NB4 (cell line): ENCODE measurements at regions not wholly inside any gene's neighbourhood (a gene's known extent, or its start where the extent isn't known, plus 50 kb on each side); places are given as distances from the start of the nearest gene placed in this dataset.

Experiments used
- POLR2A ChIP-seq: IDR thresholded peaks from 2 replicates; pipeline ENCODE4 v1.6.1; 2011; ENCODE audit warnings: mild to moderate bottlenecking; ENCODE audit not compliant: insufficient read length; ENCODE audit errors: extremely low read depth
- TF ChIP-seq, protein P1 (sequence below): IDR thresholded peaks from one replicate; pipeline ENCODE4 v1.5.1; 2012; ENCODE audit warnings: low read depth, low read length

DNA sequence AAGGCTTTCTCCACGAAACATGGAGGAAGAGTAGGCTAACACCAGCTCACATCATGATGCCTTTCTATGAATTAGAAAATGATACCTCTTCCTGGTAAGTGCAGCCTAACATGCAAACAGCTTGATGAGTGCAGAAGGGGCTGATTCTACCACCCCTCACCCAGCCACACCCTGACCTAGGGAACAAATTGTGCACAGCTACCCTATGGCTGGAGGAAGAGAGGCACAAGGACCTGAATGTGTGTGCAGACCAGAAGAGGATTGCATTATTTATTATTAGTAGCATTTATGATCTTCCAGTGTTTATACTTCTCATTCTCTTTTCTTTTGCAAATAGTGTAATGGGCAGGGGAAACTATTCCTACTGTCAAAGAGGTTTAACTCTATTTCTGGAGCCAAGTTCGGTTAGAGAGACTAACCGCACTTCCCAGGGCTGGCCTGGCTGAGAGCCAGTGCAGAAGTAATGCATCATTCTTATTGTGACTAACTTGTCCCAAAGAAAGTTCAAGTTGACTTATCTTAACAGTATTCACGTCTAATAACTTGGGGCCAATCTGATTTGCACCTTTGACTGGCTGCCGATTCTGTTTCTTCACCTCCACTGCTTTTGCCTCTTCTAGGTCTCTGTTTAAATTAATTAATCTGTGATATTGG is 237.5 kb downstream of the CD83 start:
- TF ChIP-seq, protein P1, sequence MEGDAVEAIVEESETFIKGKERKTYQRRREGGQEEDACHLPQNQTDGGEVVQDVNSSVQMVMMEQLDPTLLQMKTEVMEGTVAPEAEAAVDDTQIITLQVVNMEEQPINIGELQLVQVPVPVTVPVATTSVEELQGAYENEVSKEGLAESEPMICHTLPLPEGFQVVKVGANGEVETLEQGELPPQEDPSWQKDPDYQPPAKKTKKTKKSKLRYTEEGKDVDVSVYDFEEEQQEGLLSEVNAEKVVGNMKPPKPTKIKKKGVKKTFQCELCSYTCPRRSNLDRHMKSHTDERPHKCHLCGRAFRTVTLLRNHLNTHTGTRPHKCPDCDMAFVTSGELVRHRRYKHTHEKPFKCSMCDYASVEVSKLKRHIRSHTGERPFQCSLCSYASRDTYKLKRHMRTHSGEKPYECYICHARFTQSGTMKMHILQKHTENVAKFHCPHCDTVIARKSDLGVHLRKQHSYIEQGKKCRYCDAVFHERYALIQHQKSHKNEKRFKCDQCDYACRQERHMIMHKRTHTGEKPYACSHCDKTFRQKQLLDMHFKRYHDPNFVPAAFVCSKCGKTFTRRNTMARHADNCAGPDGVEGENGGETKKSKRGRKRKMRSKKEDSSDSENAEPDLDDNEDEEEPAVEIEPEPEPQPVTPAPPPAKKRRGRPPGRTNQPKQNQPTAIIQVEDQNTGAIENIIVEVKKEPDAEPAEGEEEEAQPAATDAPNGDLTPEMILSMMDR = no peak
- TF ChIP-seq POLR2A = no peak
